ENCODE measurements at regions not wholly inside any gene's neighbourhood (a gene's known extent, or its start where the extent isn't known, plus 50 kb on each side); places are given as distances from the start of the nearest gene placed in this dataset.

DNA sequence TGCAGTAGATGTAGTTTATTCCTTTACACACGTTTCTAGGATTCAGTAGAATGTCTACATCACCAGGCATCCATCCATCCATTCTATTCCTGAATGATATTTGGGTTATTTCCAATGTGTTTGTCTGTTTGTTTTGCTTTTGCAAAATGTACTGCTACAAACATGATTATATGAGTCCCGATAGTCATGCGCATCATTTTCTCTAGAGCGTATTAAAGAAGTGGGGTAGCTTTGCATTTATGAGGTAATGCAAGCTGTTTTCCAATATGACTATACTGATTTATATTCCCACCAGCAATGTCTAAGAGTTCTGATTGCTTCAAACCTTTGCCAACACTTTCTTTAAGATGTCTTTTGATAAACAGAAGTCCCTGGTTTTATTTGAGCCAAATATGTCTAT, 253.2 kb downstream of the NOVA1 start:
- TF ChIP-seq, protein P1, sequence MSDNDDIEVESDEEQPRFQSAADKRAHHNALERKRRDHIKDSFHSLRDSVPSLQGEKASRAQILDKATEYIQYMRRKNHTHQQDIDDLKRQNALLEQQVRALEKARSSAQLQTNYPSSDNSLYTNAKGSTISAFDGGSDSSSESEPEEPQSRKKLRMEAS (IDR thresholded peaks at IDR 0.05; ENCODE audit: low read depth), result no peak
- TF ChIP-seq, protein P2, sequence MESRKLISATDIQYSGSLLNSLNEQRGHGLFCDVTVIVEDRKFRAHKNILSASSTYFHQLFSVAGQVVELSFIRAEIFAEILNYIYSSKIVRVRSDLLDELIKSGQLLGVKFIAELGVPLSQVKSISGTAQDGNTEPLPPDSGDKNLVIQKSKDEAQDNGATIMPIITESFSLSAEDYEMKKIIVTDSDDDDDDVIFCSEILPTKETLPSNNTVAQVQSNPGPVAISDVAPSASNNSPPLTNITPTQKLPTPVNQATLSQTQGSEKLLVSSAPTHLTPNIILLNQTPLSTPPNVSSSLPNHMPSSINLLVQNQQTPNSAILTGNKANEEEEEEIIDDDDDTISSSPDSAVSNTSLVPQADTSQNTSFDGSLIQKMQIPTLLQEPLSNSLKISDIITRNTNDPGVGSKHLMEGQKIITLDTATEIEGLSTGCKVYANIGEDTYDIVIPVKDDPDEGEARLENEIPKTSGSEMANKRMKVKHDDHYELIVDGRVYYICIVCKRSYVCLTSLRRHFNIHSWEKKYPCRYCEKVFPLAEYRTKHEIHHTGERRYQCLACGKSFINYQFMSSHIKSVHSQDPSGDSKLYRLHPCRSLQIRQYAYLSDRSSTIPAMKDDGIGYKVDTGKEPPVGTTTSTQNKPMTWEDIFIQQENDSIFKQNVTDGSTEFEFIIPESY (IDR thresholded peaks at IDR 0.05; ENCODE audit: borderline replicate concordance, low read depth), result no peak
- TF ChIP-seq, protein P3, sequence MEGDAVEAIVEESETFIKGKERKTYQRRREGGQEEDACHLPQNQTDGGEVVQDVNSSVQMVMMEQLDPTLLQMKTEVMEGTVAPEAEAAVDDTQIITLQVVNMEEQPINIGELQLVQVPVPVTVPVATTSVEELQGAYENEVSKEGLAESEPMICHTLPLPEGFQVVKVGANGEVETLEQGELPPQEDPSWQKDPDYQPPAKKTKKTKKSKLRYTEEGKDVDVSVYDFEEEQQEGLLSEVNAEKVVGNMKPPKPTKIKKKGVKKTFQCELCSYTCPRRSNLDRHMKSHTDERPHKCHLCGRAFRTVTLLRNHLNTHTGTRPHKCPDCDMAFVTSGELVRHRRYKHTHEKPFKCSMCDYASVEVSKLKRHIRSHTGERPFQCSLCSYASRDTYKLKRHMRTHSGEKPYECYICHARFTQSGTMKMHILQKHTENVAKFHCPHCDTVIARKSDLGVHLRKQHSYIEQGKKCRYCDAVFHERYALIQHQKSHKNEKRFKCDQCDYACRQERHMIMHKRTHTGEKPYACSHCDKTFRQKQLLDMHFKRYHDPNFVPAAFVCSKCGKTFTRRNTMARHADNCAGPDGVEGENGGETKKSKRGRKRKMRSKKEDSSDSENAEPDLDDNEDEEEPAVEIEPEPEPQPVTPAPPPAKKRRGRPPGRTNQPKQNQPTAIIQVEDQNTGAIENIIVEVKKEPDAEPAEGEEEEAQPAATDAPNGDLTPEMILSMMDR (IDR thresholded peaks at IDR 0.05), result no peak
- no peak for TF ChIP-seq EP300 (IDR thresholded peaks at IDR 0.05; ENCODE audit: borderline replicate concordance in 1 of 2, low read depth in 1 of 2, low read length in 1 of 2)
- no peak for TF ChIP-seq FOXM1 (IDR thresholded peaks at IDR 0.05; ENCODE audit: low read depth)
- TF ChIP-seq, protein P4, sequence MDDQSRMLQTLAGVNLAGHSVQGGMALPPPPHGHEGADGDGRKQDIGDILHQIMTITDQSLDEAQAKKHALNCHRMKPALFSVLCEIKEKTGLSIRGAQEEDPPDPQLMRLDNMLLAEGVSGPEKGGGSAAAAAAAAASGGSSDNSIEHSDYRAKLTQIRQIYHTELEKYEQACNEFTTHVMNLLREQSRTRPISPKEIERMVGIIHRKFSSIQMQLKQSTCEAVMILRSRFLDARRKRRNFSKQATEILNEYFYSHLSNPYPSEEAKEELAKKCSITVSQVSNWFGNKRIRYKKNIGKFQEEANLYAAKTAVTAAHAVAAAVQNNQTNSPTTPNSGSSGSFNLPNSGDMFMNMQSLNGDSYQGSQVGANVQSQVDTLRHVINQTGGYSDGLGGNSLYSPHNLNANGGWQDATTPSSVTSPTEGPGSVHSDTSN (IDR thresholded peaks at IDR 0.05), result no peak
- no peak for TF ChIP-seq SIN3A (IDR thresholded peaks at IDR 0.05; ENCODE audit: borderline replicate concordance, low read depth, low read length)
- no peak for TF ChIP-seq RAD21 (IDR thresholded peaks at IDR 0.05; ENCODE audit: low read length)
- TF ChIP-seq SMC3 (IDR thresholded peaks at IDR 0.05; ENCODE audit: low read depth, low read length), result no peak
- TF ChIP-seq TAF1 (IDR thresholded peaks at IDR 0.05; ENCODE audit: borderline replicate concordance, low read depth, low read length), result no peak
- no peak for TF ChIP-seq TEAD4 (IDR thresholded peaks at IDR 0.05; ENCODE audit: borderline replicate concordance, insufficient read depth)
- no peak for TF ChIP-seq EZH2phosphoT487 (IDR thresholded peaks at IDR 0.05; ENCODE audit: borderline replicate concordance, low read depth)
- no peak for TF ChIP-seq NFIC (IDR thresholded peaks at IDR 0.05; ENCODE audit: borderline replicate concordance)
- no peak for TF ChIP-seq CHD2 (IDR thresholded peaks at IDR 0.05; ENCODE audit: low read length, partially characterized antibody)

Data from SK-N-SH (cell line).